ENCODE measurements at regions not wholly inside any gene's neighbourhood (a gene's known extent, or its start where the extent isn't known, plus 50 kb on each side); places are given as distances from the start of the nearest gene placed in this dataset.

GRCh38 chr11:101334581-101334980 lies 205.0 kb upstream of the PGR start:
- TF ChIP-seq CTCF (IDR thresholded peaks at IDR 0.05) (no peak), POLR2A (IDR thresholded peaks at IDR 0.05) (no peak), POLR2AphosphoS5 (IDR thresholded peaks at IDR 0.05) (no peak)
- Histone ChIP-seq H3K9me3 (no peaks in the 10 kb centered on the region), H3K4me3 (no peak overlapping the region), H3K36me3 (no peaks in the 10 kb centered on the region), H3K27ac (no peak overlapping the region), H3K27me3 (replicated peaks; ENCODE audit: insufficient read depth) (no peaks in the 10 kb centered on the region), H3K4me1 (replicated peaks) (no peaks in the 10 kb centered on the region)
- 85% methylated on average over 1 of the region's 1 CpG for WGBS
- no peak for DNase-seq (ENCODE audit: low spot score)
- intact Hi-C loops (cut with DNase I): no loop called here

GRCh38 chr11:101331411-101331810 lies 201.8 kb upstream of the PGR start:
- WGBS: 32% methylated on average over 4 of the region's 4 CpGs

GRCh38 chr11:101327908-101328307 lies 198.3 kb upstream of the PGR start:
- no peak overlapping the region for H3K4me3 ChIP-seq
- no peaks in the 10 kb centered on the region for H3K36me3 ChIP-seq
- H3K9me3 ChIP-seq: no peaks in the 10 kb centered on the region
- WGBS: 29% methylated on average over 3 of the region's 3 CpGs
- no peaks in the 10 kb centered on the region for H3K4me1 ChIP-seq (replicated peaks)
- no peak overlapping the region for H3K27ac ChIP-seq
- TF ChIP-seq POLR2A (IDR thresholded peaks at IDR 0.05): no peak
- no peak for TF ChIP-seq CTCF (IDR thresholded peaks at IDR 0.05)
- no peak for TF ChIP-seq POLR2AphosphoS5 (IDR thresholded peaks at IDR 0.05)
- intact Hi-C loops (cut with DNase I): no loop called here
- no peak for DNase-seq (ENCODE audit: low spot score)
- no peaks in the 10 kb centered on the region for H3K27me3 ChIP-seq (replicated peaks; ENCODE audit: insufficient read depth)

More at GRCh38 chr11:101331411-101331810, 201.8 kb upstream of the PGR start:
- no peak for DNase-seq (ENCODE audit: low spot score)
- intact Hi-C loops (cut with DNase I): no loop called here
- Histone ChIP-seq H3K4me3 (no peak overlapping the region), H3K36me3 (no peaks in the 10 kb centered on the region), H3K27me3 (replicated peaks; ENCODE audit: insufficient read depth) (no peaks in the 10 kb centered on the region), H3K27ac (no peak overlapping the region), H3K9me3 (no peaks in the 10 kb centered on the region), H3K4me1 (replicated peaks) (no peaks in the 10 kb centered on the region)
- TF ChIP-seq CTCF (IDR thresholded peaks at IDR 0.05) (no peak), POLR2A (IDR thresholded peaks at IDR 0.05) (no peak), POLR2AphosphoS5 (IDR thresholded peaks at IDR 0.05) (no peak)

- no peaks in the 10 kb centered on the region for H3K9me3 ChIP-seq
- no peak for DNase-seq (ENCODE audit: low spot score)
- H3K36me3 ChIP-seq: no peaks in the 10 kb centered on the region
- no peaks in the 10 kb centered on the region for H3K4me1 ChIP-seq (replicated peaks)
- no peak for TF ChIP-seq POLR2A (IDR thresholded peaks at IDR 0.05)
- TF ChIP-seq CTCF (IDR thresholded peaks at IDR 0.05): no peak
- no peak for TF ChIP-seq POLR2AphosphoS5 (IDR thresholded peaks at IDR 0.05)
- intact Hi-C loops (cut with DNase I): no loop called here
- no peaks in the 10 kb centered on the region for H3K27me3 ChIP-seq (replicated peaks; ENCODE audit: insufficient read depth)
- H3K27ac ChIP-seq: no peak overlapping the region
- H3K4me3 ChIP-seq: no peak overlapping the region
These were observed 196.5 kb upstream of the PGR start for GRCh38 chr11:101326141-101326540.

GRCh38 chr11:101323997-101324396 lies 194.4 kb upstream of the PGR start:
- no peaks in the 10 kb centered on the region for H3K9me3 ChIP-seq
- no peak overlapping the region for H3K4me3 ChIP-seq
- intact Hi-C loops (cut with DNase I): no loop called here
- DNase-seq (ENCODE audit: low spot score): no peak
- no peaks in the 10 kb centered on the region for H3K36me3 ChIP-seq
- WGBS: 49% methylated on average over 2 of the region's 2 CpGs
- H3K27me3 ChIP-seq (replicated peaks; ENCODE audit: insufficient read depth): no peaks in the 10 kb centered on the region
- TF ChIP-seq POLR2AphosphoS5 (IDR thresholded peaks at IDR 0.05): no peak
- peak in 1 of 4 experiments; percentile 7 for TF ChIP-seq CTCF (IDR thresholded peaks at IDR 0.05)
- H3K4me1 ChIP-seq (replicated peaks): no peaks in the 10 kb centered on the region
- H3K27ac ChIP-seq: no peak overlapping the region

Measured in prostate gland (tissue), 2 donors.